Activated CD4-positive, alpha-beta T cell treated with anti-CD3 and anti-CD28 coated beads for 48 hours (primary cell): ENCODE measurements at regions not wholly inside any gene's neighbourhood (a gene's known extent, or its start where the extent isn't known, plus 50 kb on each side); places are given as distances from the start of the nearest gene placed in this dataset.
"Not testable (repeated sequence)": the region's sequence is repeated elsewhere in the genome, so short reads cannot be mapped to it uniquely, and the experiment has no call there.

ENCODE experiments used
- DNase-seq: peaks from one replicate; pipeline ENCODE4 v3.0.0-alpha.2; 2020

GRCh38 chr10:106378251-106378650 lies 786.3 kb downstream of the SORCS1 start:
- DNase-seq: no peak

- no peak for DNase-seq
These were observed 793.8 kb downstream of the SORCS1 start for GRCh38 chr10:106370751-106371150.

GRCh38 chr10:106360870-106361269 lies 803.6 kb downstream of the SORCS1 start:
- no peak for DNase-seq

- DNase-seq: no peak
These were observed 809.1 kb downstream of the SORCS1 start for GRCh38 chr10:106355450-106355849.

GRCh38 chr10:106348933-106349332 lies 815.6 kb downstream of the SORCS1 start:
- no peak for DNase-seq

GRCh38 chr10:106347547-106347946 lies 817.0 kb downstream of the SORCS1 start:
- DNase-seq: no peak

- not testable (repeated sequence) for DNase-seq
These were observed 821.0 kb downstream of the SORCS1 start for GRCh38 chr10:106343539-106343938.

GRCh38 chr10:106341356-106341755 lies 823.1 kb downstream of the SORCS1 start:
- DNase-seq: no peak

- no peak for DNase-seq
These were observed 826.0 kb downstream of the SORCS1 start for GRCh38 chr10:106338486-106338885.

- DNase-seq: no peak
These were observed 827.6 kb downstream of the SORCS1 start for GRCh38 chr10:106336874-106337273.

- DNase-seq: no peak
These were observed 836.8 kb downstream of the SORCS1 start for GRCh38 chr10:106327747-106328146.

- DNase-seq: no peak
These were observed 843.6 kb downstream of the SORCS1 start for GRCh38 chr10:106320876-106321275.

GRCh38 chr10:106320078-106320477 lies 844.4 kb downstream of the SORCS1 start:
- no peak for DNase-seq

GRCh38 chr10:106317554-106317953 lies 847.0 kb downstream of the SORCS1 start:
- no peak for DNase-seq

GRCh38 chr10:106313041-106313440 lies 851.5 kb downstream of the SORCS1 start:
- DNase-seq: no peak

- no peak for DNase-seq
These were observed 852.4 kb downstream of the SORCS1 start for GRCh38 chr10:106312087-106312486.

GRCh38 chr10:106311590-106311989 lies 852.9 kb downstream of the SORCS1 start:
- DNase-seq: no peak

GRCh38 chr10:106310596-106310995 lies 853.9 kb downstream of the SORCS1 start:
- no peak for DNase-seq

GRCh38 chr10:106309376-106309775 lies 855.1 kb downstream of the SORCS1 start:
- no peak for DNase-seq

GRCh38 chr10:106308284-106308683 lies 856.2 kb downstream of the SORCS1 start:
- no peak for DNase-seq

- no peak for DNase-seq
These were observed 860.5 kb downstream of the SORCS1 start for GRCh38 chr10:106304056-106304455.

- no peak for DNase-seq
These were observed 861.5 kb downstream of the SORCS1 start for GRCh38 chr10:106302961-106303360.

GRCh38 chr10:106301146-106301545 lies 863.4 kb downstream of the SORCS1 start:
- DNase-seq: no peak

- no peak for DNase-seq
These were observed 867.6 kb downstream of the SORCS1 start for GRCh38 chr10:106296750-106297392.

- no peak for DNase-seq
These were observed 879.5 kb downstream of the SORCS1 start for GRCh38 chr10:106284802-106285587.
